ENCODE measurements at regions not wholly inside any gene's neighbourhood (a gene's known extent, or its start where the extent isn't known, plus 50 kb on each side); places are given as distances from the start of the nearest gene placed in this dataset.
"Not testable (repeated sequence)": the region's sequence is repeated elsewhere in the genome, so short reads cannot be mapped to it uniquely, and the experiment has no call there.

GRCh38 chr6:18527836-18528743, 140.9 kb downstream of the RNF144B start:
- DNase-seq (ENCODE audit: low spot score) = no peak

GRCh38 chr6:18530201-18530600, 143.1 kb downstream of the RNF144B start:
- DNase-seq (ENCODE audit: low spot score) = no peak

- no peak for DNase-seq (ENCODE audit: low spot score)
Observed at GRCh38 chr6:18532139-18532538, 145.0 kb downstream of the RNF144B start.

GRCh38 chr6:18533793-18534192, 146.6 kb downstream of the RNF144B start:
- no peak for DNase-seq (ENCODE audit: low spot score)

GRCh38 chr6:18536591-18537055, 149.5 kb downstream of the RNF144B start:
- no peak for DNase-seq (ENCODE audit: low spot score)

GRCh38 chr6:18538315-18538714, 151.2 kb downstream of the RNF144B start:
- DNase-seq (ENCODE audit: low spot score) = no peak

GRCh38 chr6:18543051-18543450, 155.9 kb downstream of the RNF144B start:
- DNase-seq (ENCODE audit: low spot score) = no peak

GRCh38 chr6:18545142-18545541, 158.0 kb downstream of the RNF144B start:
- DNase-seq (ENCODE audit: low spot score) = not testable (repeated sequence)

- no peak for DNase-seq (ENCODE audit: low spot score)
Observed at GRCh38 chr6:18545726-18546125, 158.6 kb downstream of the RNF144B start.

GRCh38 chr6:18550119-18550518, 163.0 kb downstream of the RNF144B start:
- no peak for DNase-seq (ENCODE audit: low spot score)

GRCh38 chr6:18551228-18551627, 164.1 kb downstream of the RNF144B start:
- DNase-seq (ENCODE audit: low spot score) = no peak

GRCh38 chr6:18555750-18556149, 168.6 kb downstream of the RNF144B start:
- no peak for DNase-seq (ENCODE audit: low spot score)

- DNase-seq (ENCODE audit: low spot score) = no peak
Observed at GRCh38 chr6:18561037-18561750, 174.0 kb downstream of the RNF144B start.

GRCh38 chr6:18562726-18563125, 175.6 kb downstream of the RNF144B start:
- DNase-seq (ENCODE audit: low spot score) = no peak

GRCh38 chr6:18564775-18565174, 177.6 kb downstream of the RNF144B start:
- DNase-seq (ENCODE audit: low spot score) = no peak

GRCh38 chr6:18565231-18565630, 178.1 kb downstream of the RNF144B start:
- DNase-seq (ENCODE audit: low spot score) = no peak

- no peak for DNase-seq (ENCODE audit: low spot score)
Observed at GRCh38 chr6:18567380-18567779, 180.2 kb downstream of the RNF144B start.

- no peak for DNase-seq (ENCODE audit: low spot score)
Observed at GRCh38 chr6:18577491-18577890, 190.3 kb downstream of the RNF144B start.

GRCh38 chr6:18579166-18579565, 192.0 kb downstream of the RNF144B start:
- DNase-seq (ENCODE audit: low spot score) = no peak

GRCh38 chr6:18579869-18580268, 192.7 kb downstream of the RNF144B start:
- no peak for DNase-seq (ENCODE audit: low spot score)

GRCh38 chr6:18584372-18584771, 197.2 kb downstream of the RNF144B start:
- no peak for DNase-seq (ENCODE audit: low spot score)

GRCh38 chr6:18585032-18585573, 198.0 kb downstream of the RNF144B start:
- DNase-seq (ENCODE audit: low spot score) = no peak

- DNase-seq (ENCODE audit: low spot score) = no peak
Observed at GRCh38 chr6:18586133-18586532, 199.0 kb downstream of the RNF144B start.

All from HuH-7 (cell line).